GM13976 (cell line): ENCODE measurements at regions not wholly inside any gene's neighbourhood (a gene's known extent, or its start where the extent isn't known, plus 50 kb on each side); places are given as distances from the start of the nearest gene placed in this dataset.

ENCODE experiments used
- DNase-seq: peaks from one replicate; pipeline ENCODE4 v3.0.0; 2012; ENCODE audit warnings: low spot score
- CTCF ChIP-seq: IDR thresholded peaks from 2 replicates; pipeline ENCODE4 v1.5.1; 2012; ENCODE audit warnings: borderline replicate concordance, mild to moderate bottlenecking; ENCODE audit not compliant: insufficient read depth; ENCODE audit errors: extremely low read depth, missing control alignments, control extremely low read depth
- in situ Hi-C: fragments of 300-500 bp; cut with MboI; formaldehyde crosslinking; loops from one replicate; pipeline ENCODE4 v1.12.0; 2022; ENCODE audit warnings: low sequenced_read_pairs, mixed read lengths, inconsistent platforms; ENCODE audit not compliant: unreplicated experiment

- in situ Hi-C loops: no loop called here
- DNase-seq: no peak
- TF ChIP-seq CTCF: no peak
Measured at GRCh38 chr4:35100932-35101331, 1143.4 kb downstream of the ARAP2 start.

DNA sequence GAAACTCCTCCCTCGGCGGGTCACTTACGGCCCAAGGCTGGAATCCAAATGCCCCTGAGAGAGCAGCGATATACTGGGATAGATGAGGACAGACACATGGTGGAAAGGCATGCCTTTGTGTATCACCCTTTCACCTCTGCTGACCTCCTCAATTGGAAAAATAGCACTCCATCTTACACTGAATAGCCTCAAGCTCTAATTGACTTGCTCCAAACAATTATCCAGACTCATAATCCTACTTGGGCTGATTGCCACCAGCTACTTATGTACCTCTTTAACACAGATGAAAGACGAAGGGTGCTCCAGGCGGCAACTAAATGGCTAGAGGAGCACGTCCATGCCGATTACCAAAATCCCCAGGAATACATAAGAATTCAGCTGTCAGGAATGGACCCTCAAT lies 1142.2 kb downstream of the ARAP2 start:
- TF ChIP-seq CTCF: no peak
- in situ Hi-C loops: no loop called here
- no peak for DNase-seq

DNA sequence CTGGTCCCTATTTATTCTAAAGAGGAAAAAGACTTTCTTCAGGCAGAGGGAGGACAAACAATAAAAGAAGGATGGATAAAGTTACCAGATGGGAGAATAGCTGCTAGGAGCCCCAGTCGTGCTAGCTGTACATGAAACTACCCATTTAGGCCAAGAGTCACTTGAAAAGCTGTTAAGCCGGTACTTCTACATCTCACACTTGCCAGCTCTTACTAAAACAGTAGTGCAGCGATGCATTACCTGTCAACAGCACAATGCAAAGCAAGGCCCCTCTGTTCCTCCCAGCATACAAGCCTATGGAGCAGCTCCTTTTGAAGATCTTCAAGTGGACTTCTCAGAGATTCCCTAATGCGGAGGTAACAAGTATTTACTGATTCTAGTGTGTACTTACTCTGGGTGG lies 1138.8 kb downstream of the ARAP2 start:
- no peak for DNase-seq

DNA sequence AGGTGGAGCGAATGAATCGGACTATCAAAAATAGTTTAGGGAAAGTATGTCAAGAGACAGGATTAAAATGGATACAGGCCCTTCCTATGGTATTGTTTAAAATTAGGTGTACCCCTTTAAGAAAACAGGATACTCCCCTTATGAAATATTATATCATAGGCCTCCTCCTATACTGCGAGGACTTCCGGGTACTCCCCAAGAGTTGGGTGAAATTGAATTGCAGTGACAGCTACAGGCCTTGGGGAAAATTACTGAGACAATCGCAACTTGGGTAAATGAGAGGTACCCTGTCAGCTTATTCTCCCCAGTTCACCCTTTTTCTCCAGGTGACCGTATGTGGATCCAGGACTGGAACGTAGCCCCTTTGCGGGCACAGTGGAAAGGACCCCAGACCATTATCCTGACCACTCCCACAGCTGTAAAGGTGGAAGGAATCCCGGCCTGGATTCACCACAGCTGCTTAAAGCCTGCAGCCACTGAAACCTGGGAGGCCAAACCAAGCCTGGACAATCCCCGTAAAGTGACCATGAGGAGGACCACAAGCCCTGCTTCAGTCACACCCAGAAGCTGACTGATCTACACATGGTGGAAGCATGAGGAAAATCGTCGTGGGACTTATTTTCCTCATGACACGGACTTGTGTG lies 1138.1 kb downstream of the ARAP2 start:
- no peak for DNase-seq
- no peak for TF ChIP-seq CTCF
- in situ Hi-C loops: no loop called here

More for the DNA sequence above, 1138.8 kb downstream of the ARAP2 start:
- no peak for TF ChIP-seq CTCF
- in situ Hi-C loops: no loop called here

DNA sequence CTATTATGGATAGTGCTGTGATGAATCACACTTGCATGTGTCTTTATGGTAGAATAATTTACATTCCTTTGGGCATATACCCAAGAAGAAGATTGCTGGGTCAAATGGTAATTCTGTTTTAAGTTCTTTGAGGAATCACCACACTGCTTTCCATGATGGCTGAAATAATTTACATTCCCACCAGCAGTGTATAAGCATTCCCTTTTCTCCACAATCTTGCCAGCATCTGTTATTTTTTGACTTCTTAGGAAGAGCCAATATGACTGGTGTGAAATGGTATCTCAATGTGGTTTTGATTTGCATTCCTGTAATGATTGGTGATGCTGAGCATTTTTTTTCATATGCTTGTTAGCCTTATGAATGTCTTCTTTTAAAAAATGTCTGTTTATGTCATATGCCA lies 1120.2 kb downstream of the ARAP2 start:
- TF ChIP-seq CTCF: no peak
- in situ Hi-C loops: no loop called here
- DNase-seq: no peak

GRCh38 chr4:35125995-35126712 lies 1118.2 kb downstream of the ARAP2 start:
- no peak for TF ChIP-seq CTCF
- in situ Hi-C loops: no loop called here

More at GRCh38 chr4:35125995-35126712, 1118.2 kb downstream of the ARAP2 start:
- no peak for DNase-seq
